H1 (cell line): ENCODE measurements at regions not wholly inside any gene's neighbourhood (a gene's known extent, or its start where the extent isn't known, plus 50 kb on each side); places are given as distances from the start of the nearest gene placed in this dataset.

Experiments used
- EP300 ChIP-seq, 2 experiments: IDR thresholded peaks; 1 replicate in 1 of 2; 2 replicates in 1 of 2; pipeline ENCODE4 v1.6.1; 2011 to 2012; ENCODE audit warnings: low read depth in 2 of 2, low read length in 2 of 2, mild to moderate bottlenecking in 2 of 2, borderline replicate concordance in 1 of 2, inconsistent platforms in 1 of 2, moderate library complexity in 1 of 2
- EZH2 ChIP-seq: fragments of 200-600 bp; sonication (generic); IDR thresholded peaks from 2 replicates; pipeline ENCODE4 v1.7.1; 2012; ENCODE audit warnings: low read depth, mild to moderate bottlenecking, moderate library complexity, low read length, inconsistent platforms; ENCODE audit not compliant: severe bottlenecking
- POLR2A ChIP-seq, 2 experiments: IDR thresholded peaks; 1 replicate in 1 of 2; 2 replicates in 1 of 2; pipeline ENCODE4 v1.6.1; 2011; ENCODE audit warnings: low read depth in 2 of 2, low read length in 2 of 2, mild to moderate bottlenecking in 2 of 2; ENCODE audit errors: control extremely low read depth in 1 of 2
- TEAD4 ChIP-seq: IDR thresholded peaks from 2 replicates; pipeline ENCODE4 v1.6.1; 2012; ENCODE audit warnings: low read depth, low read length, inconsistent platforms, mixed read lengths

- TF ChIP-seq POLR2A (IDR thresholded peaks at IDR 0.05; ENCODE audit: control extremely low read depth in 1 of 2, low read depth in 2 of 2, low read length in 2 of 2) = no peak
- TF ChIP-seq EZH2 = no peak
- TF ChIP-seq EP300 (IDR thresholded peaks at IDR 0.05; ENCODE audit: borderline replicate concordance in 1 of 2, low read depth in 2 of 2, low read length in 2 of 2) = no peak
- TF ChIP-seq TEAD4 = no peak
Observed at GRCh38 chr2:109711230-109712122, 82.6 kb upstream of the RGPD5 start.
